ENCODE measurements at regions not wholly inside any gene's neighbourhood (a gene's known extent, or its start where the extent isn't known, plus 50 kb on each side); places are given as distances from the start of the nearest gene placed in this dataset.
"Not testable (repeated sequence)": the region's sequence is repeated elsewhere in the genome, so short reads cannot be mapped to it uniquely, and the experiment has no call there.

- H4K20me1 ChIP-seq (ENCODE audit: control insufficient read depth, insufficient read depth, insufficient read length): no peaks in the 10 kb centered on the region
- no peaks in the 10 kb centered on the region for H3K4me1 ChIP-seq (ENCODE audit: insufficient read depth, low read length)
- no peaks in the 10 kb centered on the region for H3K79me2 ChIP-seq (ENCODE audit: insufficient read depth, low read length)
- H2BK12ac ChIP-seq (ENCODE audit: insufficient read length, low read depth, low read length): no peak overlapping the region
- H3K23ac ChIP-seq (ENCODE audit: insufficient read length, low read depth, low read length): no peak overlapping the region
- WGBS (ENCODE audit: extremely low coverage, insufficient read length, low lambda C conversion rate): no CpG with 5 or more reads among the region's 6 CpGs
- no peaks in the 10 kb centered on the region for H3K9me3 ChIP-seq (ENCODE audit: control insufficient read depth, low read depth, low read length)
- Mint-ChIP-seq H3K27me3 (ENCODE audit: low read depth) (no peaks in the 10 kb centered on the region), H3K4me3 (no peak overlapping the region), H3K9me3 (0 out of 5 replicates have a peak, but pooled peaks cover 0 to 3% of the 10 kb centered on the region in 2 experiments), H3K27ac (peak overlapping the region in 1 of 3 experiments; percentile 39; a peak in 1 of 7 replicates), H3K36me3 (ENCODE audit: insufficient read depth in 1 of 3, low read depth in 3 of 3) (no peaks in the 10 kb centered on the region), H3K4me1 (no peaks in the 10 kb centered on the region; a peak in 1 of 4 replicates)
- DNase-seq: no peak
- H3K27ac ChIP-seq (ENCODE audit: insufficient read length, low read depth, low read length): no peak overlapping the region
- H4K8ac ChIP-seq (replicated peaks; ENCODE audit: insufficient read length, low read depth, low read length): no peak overlapping the region
- no peaks in the 10 kb centered on the region for H3K79me1 ChIP-seq (ENCODE audit: insufficient read depth, low read depth, low read length, poor library complexity, severe bottlenecking)
- no peak overlapping the region for H2BK120ac ChIP-seq (ENCODE audit: low read depth, low read length, poor library complexity, severe bottlenecking)
- H3K23me2 ChIP-seq (ENCODE audit: insufficient read length, low read depth, low read length, poor library complexity, severe bottlenecking): no peaks in the 10 kb centered on the region
- H4K5ac ChIP-seq (ENCODE audit: insufficient read length, low read depth, low read length): no peak overlapping the region
- no peak overlapping the region for H2BK20ac ChIP-seq (ENCODE audit: low read depth, low read length, poor library complexity, severe bottlenecking)
- no peak overlapping the region for H3K9ac ChIP-seq (ENCODE audit: extremely low read depth, insufficient read length, low read length)
- no peak overlapping the region for H2BK5ac ChIP-seq (ENCODE audit: insufficient read length, low read length)
- H3K27me3 ChIP-seq (ENCODE audit: insufficient read depth, low read length): no peaks in the 10 kb centered on the region
- H2AFZ ChIP-seq (ENCODE audit: low read length): no peak overlapping the region
- H4K91ac ChIP-seq (ENCODE audit: insufficient read length, low read depth, low read length): no peak overlapping the region
- TF ChIP-seq CTCF (conservative IDR thresholded peaks at IDR 0.05): no peak
- no peak overlapping the region for H3K14ac ChIP-seq (ENCODE audit: insufficient read depth, low read length)
- no peak overlapping the region for H3K4ac ChIP-seq (ENCODE audit: low read depth, low read length)
- H2BK15ac ChIP-seq (ENCODE audit: low read depth, low read length): no peak overlapping the region
- H3K18ac ChIP-seq (ENCODE audit: insufficient read length, low read depth, low read length): no peak overlapping the region
- H2AK5ac ChIP-seq (ENCODE audit: insufficient read length, low read length): no peak overlapping the region
- no peak overlapping the region for H3K56ac ChIP-seq (ENCODE audit: insufficient read length, low read depth, low read length)
- H3K4me2 ChIP-seq (ENCODE audit: insufficient read depth, insufficient read length, low read length): no peak overlapping the region
- no peak overlapping the region for H3T11ph ChIP-seq (ENCODE audit: low read length)
Measured at GRCh38 chr10:53650794-53651193, 878.2 kb upstream of the MBL2 start.

GRCh38 chr10:53647221-53647620 lies 874.6 kb upstream of the MBL2 start:
- H4K20me1 ChIP-seq (ENCODE audit: control insufficient read depth, insufficient read depth, insufficient read length); H3K79me2 ChIP-seq (ENCODE audit: insufficient read depth, low read length); H2BK20ac ChIP-seq (ENCODE audit: low read depth, low read length, poor library complexity, severe bottlenecking); DNase-seq; H3K23me2 ChIP-seq (ENCODE audit: insufficient read length, low read depth, low read length, poor library complexity, severe bottlenecking); H2AK5ac ChIP-seq (ENCODE audit: insufficient read length, low read length); H3K23ac ChIP-seq (ENCODE audit: insufficient read length, low read depth, low read length); H3K4me1 ChIP-seq (ENCODE audit: insufficient read depth, low read length); H3K27ac Mint-ChIP-seq; H3K9me3 Mint-ChIP-seq; H2AFZ ChIP-seq (ENCODE audit: low read length); H2BK120ac ChIP-seq (ENCODE audit: low read depth, low read length, poor library complexity, severe bottlenecking); H4K91ac ChIP-seq (ENCODE audit: insufficient read length, low read depth, low read length); H3T11ph ChIP-seq (ENCODE audit: low read length); H3K56ac ChIP-seq (ENCODE audit: insufficient read length, low read depth, low read length); H2BK12ac ChIP-seq (ENCODE audit: insufficient read length, low read depth, low read length); H2BK5ac ChIP-seq (ENCODE audit: insufficient read length, low read length); H3K9ac ChIP-seq (ENCODE audit: extremely low read depth, insufficient read length, low read length); H3K14ac ChIP-seq (ENCODE audit: insufficient read depth, low read length); H3K27me3 Mint-ChIP-seq (ENCODE audit: low read depth); H2BK15ac ChIP-seq (ENCODE audit: low read depth, low read length); H4K8ac ChIP-seq (replicated peaks; ENCODE audit: insufficient read length, low read depth, low read length); H3K79me1 ChIP-seq (ENCODE audit: insufficient read depth, low read depth, low read length, poor library complexity, severe bottlenecking); H3K18ac ChIP-seq (ENCODE audit: insufficient read length, low read depth, low read length); H3K4me3 Mint-ChIP-seq; H3K36me3 Mint-ChIP-seq (ENCODE audit: insufficient read depth in 1 of 3, low read depth in 3 of 3); H4K5ac ChIP-seq (ENCODE audit: insufficient read length, low read depth, low read length); H3K4me1 Mint-ChIP-seq; H3K27me3 ChIP-seq (ENCODE audit: insufficient read depth, low read length); H3K27ac ChIP-seq (ENCODE audit: insufficient read length, low read depth, low read length); H3K9me3 ChIP-seq (ENCODE audit: control insufficient read depth, low read depth, low read length); H3K4me2 ChIP-seq (ENCODE audit: insufficient read depth, insufficient read length, low read length); H3K4ac ChIP-seq (ENCODE audit: low read depth, low read length): not testable (repeated sequence)
- 100% methylated on average over 1 of the region's 8 CpGs for WGBS (ENCODE audit: extremely low coverage, insufficient read length, low lambda C conversion rate)
